ENCODE measurements at regions not wholly inside any gene's neighbourhood (a gene's known extent, or its start where the extent isn't known, plus 50 kb on each side); places are given as distances from the start of the nearest gene placed in this dataset.

- no peaks in the 10 kb centered on the region for H3K4me1 ChIP-seq (ENCODE audit: control insufficient read depth, insufficient read depth, low read length)
- ChIA-PET SMC1A (ENCODE audit: uncharacterized antibody, unreplicated experiment) (no interaction called here), RAD21 (ENCODE audit: unreplicated experiment) (no interaction called here), CTCF (no interaction called here), POLR2A (no interaction called here)
- H3K4me2 ChIP-seq (ENCODE audit: control insufficient read depth, insufficient read depth), result no peak overlapping the region
- H3K79me2 ChIP-seq (ENCODE audit: control insufficient read depth, insufficient read depth, low read length), result no peaks in the 10 kb centered on the region
- WGBS (ENCODE audit: insufficient coverage, insufficient replicate concordance, low lambda C conversion rate, missing lambda C conversion rate), result 20% methylated on average over 2 of the region's 2 CpGs
- DNase-seq (ENCODE audit: low read depth, low spot score) (no peak), FAIRE-seq (no peak), ATAC-seq (no peak)
- no peak overlapping the region for H2AFZ ChIP-seq (ENCODE audit: control insufficient read depth, low read depth, low read length)
- no peaks in the 10 kb centered on the region for H3K27me3 ChIP-seq (replicated peaks in 1 of 2; ENCODE audit: control insufficient read depth in 2 of 2, insufficient read depth in 2 of 2, low read length in 1 of 2)
- TF ChIP-seq ZNF217 (IDR thresholded peaks at IDR 0.05) (no peak), ZZZ3 (IDR thresholded peaks at IDR 0.05; ENCODE audit: control insufficient read depth, insufficient read length, low read depth) (no peak), HDAC6 (IDR thresholded peaks at IDR 0.05; ENCODE audit: unreplicated experiment) (no peak), NFIC (IDR thresholded peaks at IDR 0.05; ENCODE audit: low read depth, low read length) (no peak)
- TF ChIP-seq, protein P1, sequence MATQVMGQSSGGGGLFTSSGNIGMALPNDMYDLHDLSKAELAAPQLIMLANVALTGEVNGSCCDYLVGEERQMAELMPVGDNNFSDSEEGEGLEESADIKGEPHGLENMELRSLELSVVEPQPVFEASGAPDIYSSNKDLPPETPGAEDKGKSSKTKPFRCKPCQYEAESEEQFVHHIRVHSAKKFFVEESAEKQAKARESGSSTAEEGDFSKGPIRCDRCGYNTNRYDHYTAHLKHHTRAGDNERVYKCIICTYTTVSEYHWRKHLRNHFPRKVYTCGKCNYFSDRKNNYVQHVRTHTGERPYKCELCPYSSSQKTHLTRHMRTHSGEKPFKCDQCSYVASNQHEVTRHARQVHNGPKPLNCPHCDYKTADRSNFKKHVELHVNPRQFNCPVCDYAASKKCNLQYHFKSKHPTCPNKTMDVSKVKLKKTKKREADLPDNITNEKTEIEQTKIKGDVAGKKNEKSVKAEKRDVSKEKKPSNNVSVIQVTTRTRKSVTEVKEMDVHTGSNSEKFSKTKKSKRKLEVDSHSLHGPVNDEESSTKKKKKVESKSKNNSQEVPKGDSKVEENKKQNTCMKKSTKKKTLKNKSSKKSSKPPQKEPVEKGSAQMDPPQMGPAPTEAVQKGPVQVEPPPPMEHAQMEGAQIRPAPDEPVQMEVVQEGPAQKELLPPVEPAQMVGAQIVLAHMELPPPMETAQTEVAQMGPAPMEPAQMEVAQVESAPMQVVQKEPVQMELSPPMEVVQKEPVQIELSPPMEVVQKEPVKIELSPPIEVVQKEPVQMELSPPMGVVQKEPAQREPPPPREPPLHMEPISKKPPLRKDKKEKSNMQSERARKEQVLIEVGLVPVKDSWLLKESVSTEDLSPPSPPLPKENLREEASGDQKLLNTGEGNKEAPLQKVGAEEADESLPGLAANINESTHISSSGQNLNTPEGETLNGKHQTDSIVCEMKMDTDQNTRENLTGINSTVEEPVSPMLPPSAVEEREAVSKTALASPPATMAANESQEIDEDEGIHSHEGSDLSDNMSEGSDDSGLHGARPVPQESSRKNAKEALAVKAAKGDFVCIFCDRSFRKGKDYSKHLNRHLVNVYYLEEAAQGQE (IDR thresholded peaks at IDR 0.05; ENCODE audit: low read depth, low read length), result no peak
- no TSS peak for BruUV-seq (replicated peaks)
- H4K20me1 ChIP-seq (ENCODE audit: control insufficient read depth, insufficient read depth), result no peaks in the 10 kb centered on the region
- H3K4me3 ChIP-seq, result no peak overlapping the region
- intact Hi-C loops (cut with micrococcal nuclease; ENCODE audit: unreplicated experiment) (no loop called here), in situ Hi-C loops (cut with MboI) (loop anchor here (25.0 kb wide), 1 partner anchor 104 kb away; no protein-coding TSS in a partner anchor)
- no peak overlapping the region for H3K9ac ChIP-seq (ENCODE audit: control insufficient read depth, insufficient read depth, low read length)
- H3K36me3 ChIP-seq (ENCODE audit: control insufficient read depth in 2 of 2, insufficient read depth in 2 of 2, low read length in 1 of 2), result no peaks in the 10 kb centered on the region
- no peaks in the 10 kb centered on the region for H3K9me3 ChIP-seq (replicated peaks; ENCODE audit: control insufficient read depth, insufficient read depth, low read length)
- H3K27ac ChIP-seq (ENCODE audit: control insufficient read depth, insufficient read depth), result no peak overlapping the region
Observed at GRCh38 chr4:19266566-19266965, 985.1 kb upstream of the SLIT2 start.

Measured in GM12878 (cell line).